ENCODE measurements at regions not wholly inside any gene's neighbourhood (a gene's known extent, or its start where the extent isn't known, plus 50 kb on each side); places are given as distances from the start of the nearest gene placed in this dataset.

DNA sequence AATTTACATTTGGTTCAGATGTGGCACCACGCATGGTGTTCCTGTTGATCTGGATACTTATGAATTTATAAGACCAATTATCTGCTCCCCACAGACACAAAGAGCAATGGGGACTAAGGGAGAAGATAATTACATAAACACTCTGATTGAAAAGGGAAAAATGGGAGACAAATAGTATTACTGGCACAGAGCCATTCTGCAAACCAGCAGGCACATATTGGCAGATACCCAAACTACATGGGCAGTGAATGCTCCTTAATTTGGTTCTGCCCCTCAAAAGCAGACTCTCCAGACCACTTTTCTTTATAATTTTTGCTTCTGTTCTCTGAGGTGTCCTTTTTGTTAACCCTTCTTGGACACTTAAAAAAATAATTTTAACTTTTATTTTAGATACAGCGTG lies 1674.2 kb downstream of the PCDH9 start:
- TF ChIP-seq, protein P1, sequence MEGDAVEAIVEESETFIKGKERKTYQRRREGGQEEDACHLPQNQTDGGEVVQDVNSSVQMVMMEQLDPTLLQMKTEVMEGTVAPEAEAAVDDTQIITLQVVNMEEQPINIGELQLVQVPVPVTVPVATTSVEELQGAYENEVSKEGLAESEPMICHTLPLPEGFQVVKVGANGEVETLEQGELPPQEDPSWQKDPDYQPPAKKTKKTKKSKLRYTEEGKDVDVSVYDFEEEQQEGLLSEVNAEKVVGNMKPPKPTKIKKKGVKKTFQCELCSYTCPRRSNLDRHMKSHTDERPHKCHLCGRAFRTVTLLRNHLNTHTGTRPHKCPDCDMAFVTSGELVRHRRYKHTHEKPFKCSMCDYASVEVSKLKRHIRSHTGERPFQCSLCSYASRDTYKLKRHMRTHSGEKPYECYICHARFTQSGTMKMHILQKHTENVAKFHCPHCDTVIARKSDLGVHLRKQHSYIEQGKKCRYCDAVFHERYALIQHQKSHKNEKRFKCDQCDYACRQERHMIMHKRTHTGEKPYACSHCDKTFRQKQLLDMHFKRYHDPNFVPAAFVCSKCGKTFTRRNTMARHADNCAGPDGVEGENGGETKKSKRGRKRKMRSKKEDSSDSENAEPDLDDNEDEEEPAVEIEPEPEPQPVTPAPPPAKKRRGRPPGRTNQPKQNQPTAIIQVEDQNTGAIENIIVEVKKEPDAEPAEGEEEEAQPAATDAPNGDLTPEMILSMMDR (IDR thresholded peaks at IDR 0.05) = no peak
- no peak for TF ChIP-seq POLR2A (IDR thresholded peaks at IDR 0.05)
